HG03460 (cell line): ENCODE measurements at regions not wholly inside any gene's neighbourhood (a gene's known extent, or its start where the extent isn't known, plus 50 kb on each side); places are given as distances from the start of the nearest gene placed in this dataset.

Experiments used
- ATAC-seq: cut with Tn5 transposase; IDR thresholded peaks from one replicate; pipeline ENCODE4 v1.9.1; 2021; ENCODE audit not compliant: unreplicated experiment

DNA sequence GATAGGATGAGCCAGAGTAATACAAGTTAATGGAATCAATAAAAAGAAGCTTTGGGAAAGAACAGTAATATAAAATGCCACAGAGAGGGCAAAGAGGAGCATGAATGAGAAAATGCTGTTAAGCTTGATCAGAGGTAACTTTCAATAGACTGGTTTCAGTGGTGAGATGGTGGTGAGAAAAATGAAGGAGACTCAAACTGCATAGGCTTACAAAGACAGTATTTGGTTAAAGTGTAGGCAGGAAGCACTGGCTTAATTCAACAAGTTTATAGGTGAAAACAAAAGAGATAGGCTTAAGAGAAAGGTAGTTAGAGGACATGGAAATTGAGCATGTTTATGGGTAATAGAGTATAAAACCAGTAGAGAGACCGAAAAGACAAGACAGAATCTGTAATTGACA lies 298.6 kb upstream of the ADAMTS5 start:
- ATAC-seq, result no peak

GRCh38 chr21:27261676-27262075 lies 294.8 kb upstream of the ADAMTS5 start:
- no peak for ATAC-seq

DNA sequence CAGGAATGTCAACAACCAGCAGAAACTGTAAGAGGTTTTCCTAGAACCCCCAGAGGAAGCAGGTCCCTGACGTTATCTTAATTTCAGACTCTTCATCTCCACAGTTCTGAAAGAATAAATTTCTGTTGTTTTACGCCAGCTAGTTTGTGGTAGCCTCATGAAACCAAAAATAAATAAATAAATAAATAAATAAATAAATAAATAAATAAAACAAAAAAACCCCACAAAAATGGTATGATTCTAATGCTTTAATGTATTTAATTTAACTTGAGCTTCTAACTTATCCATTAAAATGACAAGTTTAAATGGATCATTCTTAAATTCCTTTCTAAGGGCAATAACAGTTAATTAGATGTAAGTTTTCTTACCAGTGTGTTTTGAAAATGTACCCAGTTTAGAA lies 293.8 kb upstream of the ADAMTS5 start:
- ATAC-seq, result no peak

DNA sequence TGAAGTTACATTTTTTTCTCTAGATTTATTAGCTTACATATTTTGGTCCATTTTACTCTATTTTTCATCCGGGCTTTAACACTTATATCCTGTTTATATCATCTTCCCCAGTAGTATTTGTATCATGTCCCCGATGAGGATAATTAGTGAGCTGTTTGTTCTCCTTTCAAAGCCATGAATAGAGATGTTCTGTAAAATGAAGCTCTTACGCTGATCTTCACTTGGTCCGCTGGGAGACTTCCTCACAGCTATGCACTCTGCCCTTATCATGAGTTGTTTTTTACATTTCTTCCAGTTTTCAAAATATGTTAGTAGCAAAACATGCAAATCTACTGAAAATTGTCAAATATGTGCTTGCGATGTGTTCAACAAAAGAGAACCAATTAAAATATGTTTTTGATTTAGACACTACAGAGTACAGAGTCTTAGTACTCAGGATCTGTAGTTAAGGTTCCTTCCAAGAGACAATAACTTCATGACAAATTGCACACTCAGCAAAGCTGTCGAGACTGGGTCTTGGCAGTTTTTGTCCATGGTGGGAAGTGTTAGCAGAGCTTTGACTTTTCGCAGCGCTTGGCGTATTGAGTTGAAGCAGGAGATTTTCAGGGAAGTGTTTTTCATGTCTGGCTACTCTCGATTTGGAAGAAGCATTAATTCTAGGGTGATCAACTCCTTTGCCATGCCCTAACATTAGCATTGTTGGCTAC lies 292.0 kb upstream of the ADAMTS5 start:
- ATAC-seq, result no peak

DNA sequence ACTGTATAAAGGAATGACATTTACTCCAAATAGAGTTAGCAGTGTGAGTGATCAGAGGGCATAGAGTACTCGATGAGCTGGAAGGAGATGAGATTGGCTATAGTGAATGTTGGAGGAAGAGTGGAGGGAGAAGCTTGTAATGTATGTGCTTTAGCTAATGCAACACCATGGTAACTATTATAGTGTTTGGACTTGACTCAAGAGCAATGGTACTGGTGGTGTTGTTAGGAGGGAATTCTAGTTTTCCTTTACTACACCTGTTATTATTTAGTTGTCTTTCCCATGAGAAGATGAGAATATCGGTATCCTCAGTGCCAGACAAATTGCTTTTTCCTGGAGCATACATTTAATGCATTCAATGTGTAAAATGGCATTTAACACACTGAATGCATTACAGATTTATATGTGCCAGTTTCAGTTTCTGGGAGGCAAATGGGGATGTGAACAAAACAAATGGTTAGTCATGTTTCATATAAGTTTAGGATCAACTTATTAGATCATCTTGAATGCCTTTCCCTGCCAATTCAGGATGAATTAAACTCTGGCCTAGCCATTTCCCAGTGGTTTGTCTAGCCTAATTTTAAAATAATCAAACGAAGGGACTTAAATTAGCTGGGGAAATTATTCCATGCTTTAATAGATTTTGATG lies 291.1 kb upstream of the ADAMTS5 start:
- ATAC-seq, result no peak

- ATAC-seq, result no peak
These were observed 290.3 kb upstream of the ADAMTS5 start for GRCh38 chr21:27257226-27257625.

DNA sequence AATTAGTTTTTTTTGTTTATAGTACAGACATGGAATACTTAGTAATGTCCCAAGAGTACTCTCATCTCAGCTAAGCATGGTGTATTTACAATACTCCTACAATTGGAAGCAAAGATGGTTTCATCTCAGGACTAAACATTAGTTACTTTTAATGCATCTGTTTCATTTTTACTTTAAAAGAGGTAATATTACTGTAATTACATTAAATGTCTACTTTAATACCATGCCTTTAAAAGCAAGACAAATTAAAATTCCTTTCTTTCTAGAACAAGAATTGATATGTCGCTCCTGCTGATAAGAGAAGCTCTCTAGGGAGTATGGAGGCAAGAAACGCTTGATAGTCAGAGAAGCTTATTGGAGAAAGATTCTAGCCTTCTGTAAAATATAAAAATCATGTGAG lies 284.9 kb upstream of the ADAMTS5 start:
- ATAC-seq, result no peak

GRCh38 chr21:27250366-27250765 lies 283.5 kb upstream of the ADAMTS5 start:
- ATAC-seq, result no peak

DNA sequence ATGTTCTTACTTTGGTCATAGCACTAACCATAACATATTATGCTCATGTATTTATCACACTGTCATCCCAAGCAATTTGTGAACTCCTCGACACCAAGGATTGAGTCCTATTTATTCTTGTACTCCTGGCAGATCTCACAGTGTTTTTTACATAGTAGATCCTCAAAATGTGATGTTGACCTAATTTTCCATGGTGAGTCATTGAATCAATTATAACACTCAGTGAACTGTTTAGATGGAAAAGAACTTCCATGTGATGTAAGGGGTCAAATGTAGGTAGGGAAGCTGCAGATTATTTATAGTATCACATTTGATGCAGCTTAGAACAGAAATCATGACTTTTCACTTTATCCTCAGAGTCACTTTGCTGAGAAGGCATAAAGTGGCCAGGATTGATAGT lies 281.9 kb upstream of the ADAMTS5 start:
- ATAC-seq, result no peak

GRCh38 chr21:27246741-27247140 lies 279.9 kb upstream of the ADAMTS5 start:
- no peak for ATAC-seq

DNA sequence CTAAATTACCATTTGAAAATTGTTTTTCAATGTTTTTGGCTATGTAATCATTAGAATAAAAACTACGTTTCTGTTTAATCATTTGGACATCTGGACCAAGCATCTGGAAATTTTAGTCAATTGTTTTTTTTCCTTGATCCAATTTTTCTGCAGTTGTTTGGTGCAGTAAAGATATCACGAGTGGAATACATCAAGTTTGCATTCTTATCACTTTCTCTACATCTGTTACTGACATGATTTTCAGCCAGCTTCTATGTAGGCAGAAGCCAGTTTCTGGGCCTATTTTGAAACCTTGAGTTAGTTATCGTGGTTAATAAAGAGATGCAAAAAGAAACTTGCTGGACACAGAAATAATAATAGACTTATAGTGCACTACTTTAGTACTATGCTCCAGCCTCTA lies 277.9 kb upstream of the ADAMTS5 start:
- no peak for ATAC-seq

GRCh38 chr21:27244352-27244751 lies 277.5 kb upstream of the ADAMTS5 start:
- no peak for ATAC-seq

DNA sequence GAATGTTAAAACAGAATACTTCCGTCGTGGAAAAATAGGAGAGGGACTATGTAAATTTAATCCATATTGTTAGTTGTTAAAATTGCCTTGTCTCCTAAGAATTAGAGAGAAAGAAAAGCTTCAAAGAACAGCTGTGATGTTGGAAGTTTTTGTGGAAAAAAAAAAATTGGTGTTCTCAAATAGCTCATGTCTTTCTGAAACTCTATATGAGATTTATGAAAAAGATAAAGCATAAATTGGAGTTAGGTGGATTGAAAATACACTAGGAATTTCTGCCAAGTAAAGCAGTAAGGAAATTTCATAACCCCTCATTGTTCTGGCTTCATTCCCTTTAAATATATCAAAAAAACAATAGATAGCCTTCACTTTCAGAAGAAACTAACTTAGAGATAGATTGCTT lies 274.0 kb upstream of the ADAMTS5 start:
- no peak for ATAC-seq

DNA sequence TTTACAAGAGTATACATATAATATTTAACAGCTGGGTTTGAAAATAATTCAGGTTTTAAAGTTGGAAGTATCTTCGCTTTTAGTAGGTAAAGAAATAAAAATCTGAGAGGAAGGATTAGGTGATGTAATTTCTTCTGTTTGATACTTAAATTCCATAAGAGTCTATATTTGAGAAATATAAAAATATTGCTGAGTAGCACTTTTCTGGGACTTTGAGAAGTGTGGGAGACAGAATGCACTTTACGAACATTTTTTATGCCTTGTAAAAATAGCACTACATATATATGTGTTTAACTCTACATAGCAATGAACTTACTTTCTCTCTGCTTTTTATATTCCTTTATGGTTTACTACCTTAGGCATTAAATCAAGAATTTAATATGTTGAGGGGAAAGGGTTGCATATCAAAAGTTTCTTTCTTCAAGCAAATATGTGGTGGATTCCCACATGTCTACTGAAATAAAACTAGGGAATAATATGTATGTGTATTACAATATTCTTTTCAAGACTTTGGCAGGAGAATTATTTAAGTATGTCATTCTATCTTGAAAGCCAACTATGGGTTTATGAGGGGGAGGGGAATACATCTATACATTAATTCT lies 266.7 kb upstream of the ADAMTS5 start:
- no peak for ATAC-seq

GRCh38 chr21:27225940-27226339 lies 259.1 kb upstream of the ADAMTS5 start:
- ATAC-seq, result no peak

DNA sequence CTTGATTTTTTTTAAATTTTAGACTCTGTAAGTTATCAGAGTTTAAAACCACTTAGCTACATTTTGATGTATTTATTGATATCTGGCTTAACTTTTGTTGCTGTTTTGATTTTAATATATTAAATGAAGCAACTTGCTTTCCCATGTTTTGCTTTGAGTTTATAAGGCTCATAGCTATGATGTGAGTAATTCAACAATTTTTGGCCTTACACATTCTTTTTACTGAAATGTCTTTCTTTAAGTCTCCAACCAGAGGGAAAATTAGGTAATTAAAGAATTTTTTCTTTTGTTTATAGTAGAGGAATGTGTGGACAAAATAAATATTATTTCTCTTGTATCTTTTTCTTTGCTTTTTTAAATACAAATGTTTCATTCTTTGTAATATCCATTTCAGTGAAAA lies 258.3 kb upstream of the ADAMTS5 start:
- no peak for ATAC-seq

- no peak for ATAC-seq
These were observed 257.3 kb upstream of the ADAMTS5 start for GRCh38 chr21:27224169-27224568.

GRCh38 chr21:27221077-27221476 lies 254.2 kb upstream of the ADAMTS5 start:
- ATAC-seq, result no peak

- ATAC-seq, result no peak
These were observed 253.5 kb upstream of the ADAMTS5 start for GRCh38 chr21:27220416-27220815.

DNA sequence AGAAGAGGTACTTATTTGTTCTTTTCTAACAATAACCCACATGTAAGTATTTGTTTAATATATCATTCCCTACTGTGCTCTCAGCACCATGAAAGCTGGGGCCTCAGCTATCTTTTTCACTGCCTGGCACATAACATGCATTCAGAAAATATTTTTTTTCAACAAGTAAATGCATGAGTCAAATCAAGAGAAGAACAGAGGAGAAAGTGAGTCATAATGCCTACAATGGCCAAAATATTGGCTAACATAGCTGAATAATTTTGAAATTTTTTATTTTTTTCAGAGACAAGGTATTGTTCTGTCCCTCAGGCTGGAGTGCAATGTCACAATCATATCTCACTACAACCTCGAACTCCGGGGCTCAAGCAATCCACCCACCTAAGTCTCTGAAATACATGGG lies 252.2 kb upstream of the ADAMTS5 start:
- ATAC-seq, result no peak

GRCh38 chr21:27213303-27213702 lies 246.4 kb upstream of the ADAMTS5 start:
- ATAC-seq, result no peak

DNA sequence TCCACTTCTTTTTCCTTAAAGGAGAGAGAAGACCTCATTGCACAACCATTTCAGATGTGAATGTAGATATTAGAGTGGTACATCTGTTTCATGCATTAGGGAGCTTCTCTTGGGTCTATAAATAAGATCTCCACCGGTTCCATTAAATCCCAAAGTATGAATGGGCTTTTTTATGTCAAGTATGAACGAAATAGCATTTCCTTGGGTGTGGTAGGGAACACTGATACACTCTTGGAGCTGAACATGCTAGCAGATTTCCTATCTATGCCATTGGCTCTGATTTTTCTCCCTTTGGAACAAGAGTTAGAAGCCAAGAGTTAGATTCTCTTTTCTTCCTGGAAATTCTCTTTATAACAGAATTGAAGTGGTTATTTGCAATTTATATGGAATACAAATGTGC lies 245.6 kb upstream of the ADAMTS5 start:
- no peak for ATAC-seq

DNA sequence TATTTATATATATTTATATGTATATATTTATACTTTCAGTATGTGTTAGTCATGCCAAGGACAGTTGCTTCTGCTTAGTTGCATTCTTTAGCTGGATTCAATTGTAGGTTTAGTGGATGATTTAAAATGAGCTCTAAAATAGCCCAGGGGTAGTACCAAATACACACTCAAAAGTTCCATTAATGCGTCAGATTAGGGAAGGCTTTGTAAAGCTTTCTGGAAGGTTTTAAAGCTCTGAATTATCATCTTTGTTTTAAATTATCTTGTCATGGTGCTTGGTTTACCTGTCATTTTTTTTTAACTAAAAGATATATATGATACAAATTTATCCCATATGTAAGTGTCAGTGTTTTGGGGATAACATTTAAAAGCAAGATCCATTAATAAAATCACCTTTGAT lies 242.7 kb upstream of the ADAMTS5 start:
- ATAC-seq, result no peak
